Small intestine (tissue), 7 donors: ENCODE measurements at regions not wholly inside any gene's neighbourhood (a gene's known extent, or its start where the extent isn't known, plus 50 kb on each side); places are given as distances from the start of the nearest gene placed in this dataset.

Experiments
- DNase-seq, 2 donors: peaks; one replicate each; pipeline versions ENCODE4 v3.0.0 to v3.0.0-alpha.2; 2013
- FAIRE-seq: peaks from 2 replicates; lab custom pipeline; 2012; peaks lifted over from hg19 to GRCh38; lab: Jason Lieb, UNC
- H3K27ac ChIP-seq, 3 donors: one replicate each; pipeline ENCODE4 v1.5.1; 2013; ENCODE audit warnings: low read length in 2 of 3, mild to moderate bottlenecking in 2 of 3, control low read depth in 1 of 3, inconsistent platforms in 1 of 3, low read depth in 1 of 3, moderate library complexity in 1 of 3
- H3K27me3 ChIP-seq, 3 donors: one replicate each; pipeline ENCODE4 v1.6.1; 2013; ENCODE audit warnings: low read length in 3 of 3, inconsistent platforms in 1 of 3; ENCODE audit not compliant: control insufficient read depth in 3 of 3, insufficient read depth in 3 of 3
- H3K36me3 ChIP-seq, 3 donors: one replicate each; pipeline ENCODE4 v1.6.1; 2013; ENCODE audit warnings: low read length in 3 of 3, inconsistent platforms in 1 of 3, low read depth in 1 of 3, mild to moderate bottlenecking in 1 of 3, moderate library complexity in 1 of 3; ENCODE audit not compliant: control insufficient read depth in 3 of 3, insufficient read depth in 2 of 3
- H3K4me1 ChIP-seq, 3 donors: one replicate each; pipeline ENCODE4 v1.6.1; 2013; ENCODE audit warnings: low read length in 2 of 3, inconsistent platforms in 1 of 3, low read depth in 1 of 3, mild to moderate bottlenecking in 1 of 3, moderate library complexity in 1 of 3; ENCODE audit not compliant: control insufficient read depth in 3 of 3, insufficient read depth in 2 of 3
- H3K4me3 ChIP-seq, 3 donors: one replicate each; pipeline ENCODE4 v1.5.1; 2013; ENCODE audit warnings: low read length in 3 of 3, control low read depth in 1 of 3, inconsistent platforms in 1 of 3, low read depth in 1 of 3, mild to moderate bottlenecking in 1 of 3, moderate library complexity in 1 of 3
- H3K9me3 ChIP-seq, 2 donors: one replicate each; pipeline ENCODE4 v1.6.1; 2013; ENCODE audit warnings: low read depth in 1 of 2, low read length in 1 of 2; ENCODE audit not compliant: control insufficient read depth in 2 of 2, insufficient read depth in 1 of 2
- WGBS, 3 donors: extraction: QIAGEN DNeasy Blood & Tissue Kit; methylation state at CpG; one replicate each; pipeline ENCODE4 v1.1.7; 2013; 5-methylcytosine and 5-hydroxymethylcytosine counted together
- donor health status: healthy with polysubstance abuse.
- donor health status: control.
- donor health status: control.
- donor health status: Bipolar disorder and iron deficiency.
- donor health status: healthy.

DNA sequence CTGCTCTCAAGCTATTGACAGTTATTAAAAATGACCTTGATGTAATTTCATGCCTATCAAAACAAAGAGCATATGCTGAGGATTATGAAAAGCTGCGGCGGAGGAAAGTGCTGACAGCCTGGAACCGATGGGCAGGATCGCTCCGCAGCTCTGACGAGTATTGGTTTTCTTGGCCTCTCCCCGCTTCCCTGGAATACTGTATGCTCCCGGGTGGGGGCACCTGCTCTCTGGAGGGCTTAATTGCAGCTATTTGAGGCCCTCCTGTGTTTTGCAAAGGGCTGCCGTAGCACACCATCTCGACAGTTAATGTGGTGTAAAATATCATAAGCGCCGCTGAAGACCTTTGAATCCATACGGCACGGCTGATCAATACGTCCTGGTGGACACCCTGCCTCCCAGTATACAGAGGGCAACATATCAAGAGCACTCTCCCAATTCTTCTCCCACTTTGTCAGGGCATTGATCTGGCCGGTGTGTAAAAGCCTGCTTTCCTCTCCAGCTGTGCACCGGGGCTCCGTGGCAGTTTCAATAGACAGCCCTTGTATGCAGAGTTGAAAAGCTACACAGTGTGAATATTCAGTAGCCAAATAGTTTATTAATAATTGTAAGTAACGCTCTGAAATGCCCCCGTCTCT, 662.4 kb downstream of the GALR1 start:
- DNase-seq (no peak), FAIRE-seq (no peak)
- no peaks in the 10 kb centered on the region for H3K4me1 ChIP-seq
- no peak overlapping the region for H3K27ac ChIP-seq
- peaks cover 0 to 4% (median 0%) of the 10 kb centered on the region in 3 donors for H3K27me3 ChIP-seq
- no peaks in the 10 kb centered on the region for H3K36me3 ChIP-seq
- H3K9me3 ChIP-seq = no peaks in the 10 kb centered on the region
- 44 to 60% (median 49%) methylated on average over 20 of the region's 20 CpGs for WGBS, 3 donors
- no peak overlapping the region for H3K4me3 ChIP-seq

DNA sequence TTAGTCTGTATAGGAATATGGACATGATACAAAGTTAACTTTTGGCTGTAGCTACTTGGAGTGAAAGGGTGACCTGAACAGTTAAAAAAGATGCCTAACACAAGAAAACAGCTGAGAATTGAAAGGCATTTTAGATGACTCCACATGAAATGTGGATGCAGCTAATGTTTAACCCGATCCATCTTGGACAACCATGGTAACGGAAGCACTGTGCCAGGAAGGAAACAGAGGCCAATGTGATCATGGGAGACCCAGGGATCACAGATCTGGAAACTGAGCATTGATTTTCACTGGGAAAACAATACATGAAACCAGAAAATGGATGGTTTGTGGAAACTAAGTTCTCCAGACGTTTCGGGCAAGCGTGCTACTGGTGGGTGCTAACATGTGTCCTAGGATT, 669.1 kb downstream of the GALR1 start:
- WGBS, 3 donors = 64 to 75% (median 75%) methylated on average over 5 of the region's 5 CpGs
- no peaks in the 10 kb centered on the region for H3K4me1 ChIP-seq
- no peak for FAIRE-seq

DNA sequence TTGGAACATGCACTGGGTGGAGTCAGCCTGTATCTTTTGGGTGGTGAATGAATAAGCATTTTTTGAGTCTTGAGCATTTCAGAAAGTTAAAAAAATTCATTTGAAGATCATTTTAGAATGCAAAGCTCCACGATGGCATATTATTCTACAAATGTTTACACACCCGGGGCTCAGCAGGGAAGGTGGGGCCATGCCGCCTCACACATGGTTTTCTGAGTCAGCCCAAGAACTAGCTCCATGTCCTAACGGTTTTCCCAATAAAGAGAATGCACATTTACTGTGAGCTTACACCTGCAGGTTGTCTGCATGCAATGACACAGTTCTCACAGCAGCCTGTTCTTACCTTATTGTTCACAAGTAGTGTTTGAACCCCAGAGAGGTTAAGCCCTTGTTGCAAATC, 670.3 kb downstream of the GALR1 start:
- H3K36me3 ChIP-seq = no peaks in the 10 kb centered on the region
- no peaks in the 10 kb centered on the region for H3K27me3 ChIP-seq
- FAIRE-seq = no peak
- no peak for DNase-seq
- no peak overlapping the region for H3K27ac ChIP-seq
- no peaks in the 10 kb centered on the region for H3K4me1 ChIP-seq
- WGBS, 3 donors = 51 to 74% (median 58%) methylated on average over 4 of the region's 4 CpGs
- H3K9me3 ChIP-seq = no peaks in the 10 kb centered on the region
- H3K4me3 ChIP-seq = no peak overlapping the region

More for the DNA sequence above, 669.1 kb downstream of the GALR1 start:
- no peaks in the 10 kb centered on the region for H3K27me3 ChIP-seq
- H3K27ac ChIP-seq = no peak overlapping the region
- no peak for DNase-seq
- H3K4me3 ChIP-seq = no peak overlapping the region
- no peaks in the 10 kb centered on the region for H3K9me3 ChIP-seq
- no peaks in the 10 kb centered on the region for H3K36me3 ChIP-seq

DNA sequence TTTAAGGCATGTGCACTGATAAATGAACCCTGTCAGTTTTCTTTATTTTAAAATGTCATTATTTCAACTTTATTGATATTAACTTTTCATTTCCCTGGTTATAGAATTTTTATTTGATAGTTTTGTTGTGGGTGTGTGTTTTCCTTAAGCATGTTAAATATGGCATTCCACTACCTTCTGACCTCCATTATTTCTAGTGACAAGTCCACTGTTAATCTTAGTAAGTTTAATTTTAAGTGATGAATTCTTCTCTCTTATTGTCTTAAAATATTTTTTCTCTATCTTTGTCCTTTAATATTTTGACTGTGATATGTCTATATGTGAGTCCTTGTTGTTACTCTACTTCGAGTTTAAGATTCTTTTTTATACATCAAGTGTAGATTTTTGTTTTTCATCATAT, 685.7 kb downstream of the GALR1 start:
- 57 to 71% (median 57%) methylated on average over 1 of the region's 1 CpG for WGBS, 3 donors

DNA sequence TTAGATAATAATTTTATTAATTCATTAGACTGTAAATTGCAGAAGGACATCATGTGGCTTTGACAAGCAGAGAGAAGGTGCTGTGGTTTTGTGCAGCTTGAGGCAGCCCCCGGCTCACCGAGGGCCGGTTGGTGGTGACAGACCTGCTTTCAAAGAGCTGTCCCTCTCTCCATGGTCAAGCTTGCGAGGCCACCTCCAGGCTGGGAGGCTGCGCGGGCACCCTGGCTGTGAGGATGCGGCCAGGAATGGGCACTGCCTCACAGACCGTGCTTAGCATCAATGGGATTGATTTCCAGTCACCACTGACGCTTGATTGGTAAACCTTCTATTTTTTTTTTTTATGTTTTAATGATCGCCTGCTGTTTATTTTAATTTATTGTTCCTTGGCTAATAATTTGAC, 690.9 kb downstream of the GALR1 start:
- no peak for FAIRE-seq
- H3K36me3 ChIP-seq = no peaks in the 10 kb centered on the region
- 71 to 73% (median 73%) methylated on average over 10 of the region's 10 CpGs for WGBS, 3 donors

More for the DNA sequence above, 685.7 kb downstream of the GALR1 start:
- no peak overlapping the region for H3K4me3 ChIP-seq
- no peaks in the 10 kb centered on the region for H3K9me3 ChIP-seq
- H3K4me1 ChIP-seq = no peaks in the 10 kb centered on the region
- no peak for DNase-seq
- H3K27ac ChIP-seq = no peak overlapping the region
- no peak for FAIRE-seq
- H3K27me3 ChIP-seq = no peaks in the 10 kb centered on the region
- no peaks in the 10 kb centered on the region for H3K36me3 ChIP-seq

DNA sequence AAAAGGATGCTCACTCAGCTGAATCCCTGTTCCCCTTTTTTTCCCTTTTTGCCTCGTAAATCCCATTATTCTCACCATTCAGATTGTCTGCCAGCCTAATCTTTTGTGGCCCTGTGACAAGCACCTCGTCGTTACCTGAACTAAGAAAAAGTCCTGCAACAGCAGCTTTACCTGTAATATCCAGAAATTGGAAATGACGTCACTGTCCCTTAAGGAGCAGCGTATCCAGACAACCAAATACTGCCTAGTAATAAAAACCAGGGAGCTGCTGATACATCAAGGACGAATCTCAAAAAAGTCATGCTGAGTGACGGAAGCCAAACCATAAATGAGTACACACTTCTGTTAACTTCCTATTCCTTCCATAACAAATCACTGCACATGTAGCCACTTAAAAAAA, 694.9 kb downstream of the GALR1 start:
- no peaks in the 10 kb centered on the region for H3K9me3 ChIP-seq
- H3K36me3 ChIP-seq = no peaks in the 10 kb centered on the region
- no peaks in the 10 kb centered on the region for H3K4me1 ChIP-seq
- DNase-seq (no peak), FAIRE-seq (no peak)
- H3K4me3 ChIP-seq = no peak overlapping the region
- no peaks in the 10 kb centered on the region for H3K27me3 ChIP-seq
- no peak overlapping the region for H3K27ac ChIP-seq
- 54 to 75% (median 69%) methylated on average over 7 of the region's 7 CpGs for WGBS, 3 donors

More for the DNA sequence above, 690.9 kb downstream of the GALR1 start:
- H3K9me3 ChIP-seq = no peaks in the 10 kb centered on the region
- no peak for DNase-seq
- no peak overlapping the region for H3K27ac ChIP-seq
- H3K4me1 ChIP-seq = no peaks in the 10 kb centered on the region
- no peak overlapping the region for H3K4me3 ChIP-seq
- H3K27me3 ChIP-seq = no peaks in the 10 kb centered on the region

DNA sequence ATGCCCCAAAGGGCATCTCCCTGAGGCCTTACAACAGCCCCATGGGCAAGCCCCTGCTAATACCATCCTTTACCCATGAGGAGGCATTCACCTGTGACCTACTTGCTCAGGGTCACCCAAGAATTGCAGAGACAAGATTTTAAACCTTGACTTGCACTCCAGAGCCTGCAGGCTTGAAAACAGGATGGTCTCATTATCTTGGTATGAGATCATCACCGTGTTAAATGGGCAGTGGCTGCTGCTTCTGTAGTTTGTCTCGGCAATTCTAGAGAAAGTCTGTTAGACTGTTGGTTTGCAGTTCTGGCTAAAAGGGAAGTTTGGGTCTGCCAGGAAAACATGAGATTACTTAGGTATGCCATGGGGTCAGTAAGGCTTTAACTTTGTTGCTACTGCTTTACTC, 698.9 kb downstream of the GALR1 start:
- no peak overlapping the region for H3K4me3 ChIP-seq
- 31 to 53% (median 46%) methylated on average over 2 of the region's 2 CpGs for WGBS, 3 donors
- H3K27ac ChIP-seq = no peak overlapping the region
- no peaks in the 10 kb centered on the region for H3K27me3 ChIP-seq
- no peaks in the 10 kb centered on the region for H3K4me1 ChIP-seq
- no peaks in the 10 kb centered on the region for H3K36me3 ChIP-seq
- H3K9me3 ChIP-seq = no peaks in the 10 kb centered on the region
- DNase-seq (no peak), FAIRE-seq (no peak)

DNA sequence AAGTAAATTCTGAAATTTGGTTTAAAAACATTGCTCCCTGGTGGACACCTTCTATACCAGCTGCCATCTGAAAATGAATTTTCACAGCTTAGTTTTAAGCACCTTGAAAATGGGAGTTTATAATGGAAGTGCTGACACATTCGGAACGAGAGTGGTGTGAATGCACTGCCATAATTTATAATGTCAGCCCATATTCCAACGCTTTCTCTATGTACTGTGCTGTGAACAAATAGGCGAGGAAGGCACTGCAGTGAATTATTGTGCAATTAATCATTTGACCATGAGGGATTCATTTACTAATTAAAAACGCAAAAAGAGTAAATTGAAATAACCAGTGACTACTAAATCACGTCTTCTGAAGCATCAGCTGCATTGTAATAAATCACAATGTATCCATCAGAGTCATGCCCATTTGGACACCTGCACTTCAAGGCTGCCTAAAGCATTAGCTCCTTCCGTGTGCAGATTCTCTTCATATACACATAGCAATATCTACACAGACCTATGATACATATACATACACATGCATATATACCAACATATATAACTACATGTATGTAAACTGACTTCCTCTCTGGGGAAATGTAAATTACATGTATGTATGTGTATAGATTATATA, 699.8 kb downstream of the GALR1 start:
- Histone ChIP-seq H3K9me3 (no peaks in the 10 kb centered on the region), H3K27ac (no peak overlapping the region), H3K27me3 (no peaks in the 10 kb centered on the region), H3K4me1 (no peaks in the 10 kb centered on the region), H3K36me3 (no peaks in the 10 kb centered on the region), H3K4me3 (no peak overlapping the region)
- DNase-seq (no peak), FAIRE-seq (no peak)
- WGBS, 3 donors = 71 to 78% (median 74%) methylated on average over 7 of the region's 7 CpGs
